ENCODE measurements at regions not wholly inside any gene's neighbourhood (a gene's known extent, or its start where the extent isn't known, plus 50 kb on each side); places are given as distances from the start of the nearest gene placed in this dataset.
A peak's percentile ranks its signal among the peaks of the same experiment; 100 is the strongest.

- DNase-seq, result no peak
Observed at GRCh38 chr6:10235344-10235743, 179.5 kb downstream of the TFAP2A start.

GRCh38 chr6:10230531-10230930 lies 184.3 kb downstream of the TFAP2A start:
- no peak for DNase-seq

GRCh38 chr6:10223841-10224240 lies 191.0 kb downstream of the TFAP2A start:
- no peak for DNase-seq

GRCh38 chr6:10221178-10221577 lies 193.7 kb downstream of the TFAP2A start:
- DNase-seq, result no peak

GRCh38 chr6:10219510-10219909 lies 195.4 kb downstream of the TFAP2A start:
- no peak for DNase-seq

- no peak for DNase-seq
Observed at GRCh38 chr6:10217111-10217510, 197.8 kb downstream of the TFAP2A start.

GRCh38 chr6:10215326-10216110 lies 199.4 kb downstream of the TFAP2A start:
- DNase-seq, result no peak

- no peak for DNase-seq
Observed at GRCh38 chr6:10210052-10210451, 204.8 kb downstream of the TFAP2A start.

- no peak for DNase-seq
Observed at GRCh38 chr6:10205892-10206291, 209.0 kb downstream of the TFAP2A start.

GRCh38 chr6:10205120-10205519 lies 209.8 kb downstream of the TFAP2A start:
- DNase-seq, result peak; percentile 88

GRCh38 chr6:10203651-10204050 lies 211.2 kb downstream of the TFAP2A start:
- no peak for DNase-seq

GRCh38 chr6:10202581-10202980 lies 212.3 kb downstream of the TFAP2A start:
- no peak for DNase-seq

GRCh38 chr6:10201606-10202510 lies 213.0 kb downstream of the TFAP2A start:
- no peak for DNase-seq

GRCh38 chr6:10196090-10196489 lies 218.8 kb downstream of the TFAP2A start:
- no peak for DNase-seq

GRCh38 chr6:10194816-10195672 lies 219.8 kb downstream of the TFAP2A start:
- DNase-seq, result peak; percentile 41

- no peak for DNase-seq
Observed at GRCh38 chr6:10193321-10193720, 221.6 kb downstream of the TFAP2A start.

- DNase-seq, result peak; percentile 30
Observed at GRCh38 chr6:10190042-10190441, 224.8 kb downstream of the TFAP2A start.

- DNase-seq, result peak; percentile 91
Observed at GRCh38 chr6:10184371-10185227, 230.3 kb downstream of the TFAP2A start.

- peak; percentile 67 for DNase-seq
Observed at GRCh38 chr6:10180138-10181074, 234.5 kb downstream of the TFAP2A start.

GRCh38 chr6:10177704-10178103 lies 237.2 kb downstream of the TFAP2A start:
- DNase-seq, result no peak

- no peak for DNase-seq
Observed at GRCh38 chr6:10175362-10175761, 239.5 kb downstream of the TFAP2A start.

All from NCI-H69 (cell line).